Prostate gland (tissue), 2 donors: ENCODE measurements at regions not wholly inside any gene's neighbourhood (a gene's known extent, or its start where the extent isn't known, plus 50 kb on each side); places are given as distances from the start of the nearest gene placed in this dataset.

Experiments used
- POLR2A ChIP-seq: fragments of 450-650 bp; IDR thresholded peaks from one replicate; pipeline ENCODE4 v1.6.1; 2016; ENCODE audit warnings: antibody characterized with exemption, mild to moderate bottlenecking
- POLR2AphosphoS5 ChIP-seq: sonication (generic); formaldehyde crosslinking; IDR thresholded peaks from one replicate; pipeline ENCODE4 v1.6.1; 2017; ENCODE audit warnings: antibody characterized with exemption
- TF ChIP-seq, protein P1 (sequence below), 4 experiments: fragments of 200-600 bp in 2 of 4; fragments of 450-650 bp in 2 of 4; sonication (generic) in 2 of 4; IDR thresholded peaks; 1 replicate in 3 of 4; 2 replicates in 1 of 4; pipeline ENCODE4 v1.5.1; 2016 to 2019; ENCODE audit warnings: antibody characterized with exemption in 4 of 4, mild to moderate bottlenecking in 2 of 4, moderate library complexity in 2 of 4

DNA sequence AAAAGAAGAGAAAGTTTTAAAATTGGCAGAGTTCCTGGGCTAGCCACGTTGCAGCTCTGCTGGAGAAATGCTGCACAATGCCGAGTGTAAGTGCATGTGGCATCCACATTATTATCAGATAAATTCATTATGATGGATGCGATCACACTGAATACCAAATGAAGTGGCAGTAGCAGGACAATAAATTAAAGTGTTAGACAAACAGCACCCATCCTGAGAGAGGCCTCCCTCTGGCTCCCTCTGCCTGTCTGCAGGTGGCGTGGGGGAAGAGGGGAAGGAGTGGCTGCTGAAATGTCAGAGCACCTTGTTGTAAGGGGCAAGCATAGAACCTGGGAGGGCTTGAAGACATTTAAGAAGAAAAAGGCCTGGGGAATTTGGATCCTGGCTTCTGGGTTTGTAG lies 324.1 kb downstream of the HAPSTR1 start:
- TF ChIP-seq, protein P1, sequence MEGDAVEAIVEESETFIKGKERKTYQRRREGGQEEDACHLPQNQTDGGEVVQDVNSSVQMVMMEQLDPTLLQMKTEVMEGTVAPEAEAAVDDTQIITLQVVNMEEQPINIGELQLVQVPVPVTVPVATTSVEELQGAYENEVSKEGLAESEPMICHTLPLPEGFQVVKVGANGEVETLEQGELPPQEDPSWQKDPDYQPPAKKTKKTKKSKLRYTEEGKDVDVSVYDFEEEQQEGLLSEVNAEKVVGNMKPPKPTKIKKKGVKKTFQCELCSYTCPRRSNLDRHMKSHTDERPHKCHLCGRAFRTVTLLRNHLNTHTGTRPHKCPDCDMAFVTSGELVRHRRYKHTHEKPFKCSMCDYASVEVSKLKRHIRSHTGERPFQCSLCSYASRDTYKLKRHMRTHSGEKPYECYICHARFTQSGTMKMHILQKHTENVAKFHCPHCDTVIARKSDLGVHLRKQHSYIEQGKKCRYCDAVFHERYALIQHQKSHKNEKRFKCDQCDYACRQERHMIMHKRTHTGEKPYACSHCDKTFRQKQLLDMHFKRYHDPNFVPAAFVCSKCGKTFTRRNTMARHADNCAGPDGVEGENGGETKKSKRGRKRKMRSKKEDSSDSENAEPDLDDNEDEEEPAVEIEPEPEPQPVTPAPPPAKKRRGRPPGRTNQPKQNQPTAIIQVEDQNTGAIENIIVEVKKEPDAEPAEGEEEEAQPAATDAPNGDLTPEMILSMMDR (IDR thresholded peaks at IDR 0.05), result no peak
- TF ChIP-seq POLR2A, result no peak
- TF ChIP-seq POLR2AphosphoS5, result no peak
